Right ventricle myocardium inferior (tissue), 1 donor: ENCODE measurements at regions not wholly inside any gene's neighbourhood (a gene's known extent, or its start where the extent isn't known, plus 50 kb on each side); places are given as distances from the start of the nearest gene placed in this dataset.
"Not testable (repeated sequence)": the region's sequence is repeated elsewhere in the genome, so short reads cannot be mapped to it uniquely, and the experiment has no call there.

ENCODE experiments used
- ATAC-seq: fragments of 200-7000 bp; cut with Tn5 transposase; one replicate; pipeline ENCODE4 v1.9.1; 2020; ENCODE audit warnings: mild to moderate bottlenecking, moderate library complexity
- DNase-seq: peaks from one replicate; pipeline ENCODE4 v3.0.0; 2021; ENCODE audit errors: missing footprints
- intact Hi-C: fragments of 100-400 bp; cut with DNase I; formaldehyde crosslinking; loops from one replicate; pipeline ENCODE4 v1.11.0; 2022
- donor health status: DM: no; HTN: yes; CAD: no; lungs with severe emphysema.

- DNase-seq, result peak; percentile 52
- intact Hi-C loops, ATAC-seq: not testable (repeated sequence)
These were observed 1417.0 kb upstream of the PCDH10 start for GRCh38 chr4:131732034-131732630.

- DNase-seq, intact Hi-C loops, ATAC-seq: not testable (repeated sequence)
These were observed 1414.8 kb upstream of the PCDH10 start for GRCh38 chr4:131734321-131734720.

- DNase-seq, intact Hi-C loops, ATAC-seq: not testable (repeated sequence)
These were observed 1414.2 kb upstream of the PCDH10 start for GRCh38 chr4:131734851-131735385.

GRCh38 chr4:131738991-131739390 is 1410.1 kb upstream of the PCDH10 start:
- intact Hi-C loops, ATAC-seq, DNase-seq: not testable (repeated sequence)

- DNase-seq, intact Hi-C loops: not testable (repeated sequence)
These were observed 1407.3 kb upstream of the PCDH10 start for GRCh38 chr4:131741836-131742235.

GRCh38 chr4:131742536-131743205 is 1406.4 kb upstream of the PCDH10 start:
- peak; percentile 75 for DNase-seq
- intact Hi-C loops, result not testable (repeated sequence)

More at GRCh38 chr4:131741836-131742235, 1407.3 kb upstream of the PCDH10 start:
- ATAC-seq, result not testable (repeated sequence)

GRCh38 chr4:131743348-131743747 is 1405.7 kb upstream of the PCDH10 start:
- DNase-seq, result peak; percentile 76
- intact Hi-C loops, ATAC-seq: not testable (repeated sequence)

More at GRCh38 chr4:131742536-131743205, 1406.4 kb upstream of the PCDH10 start:
- ATAC-seq, result not testable (repeated sequence)

- intact Hi-C loops, DNase-seq, ATAC-seq: not testable (repeated sequence)
These were observed 1401.9 kb upstream of the PCDH10 start for GRCh38 chr4:131747203-131747602.

- not testable (repeated sequence) for ATAC-seq
These were observed 1399.9 kb upstream of the PCDH10 start for GRCh38 chr4:131749224-131749623.

GRCh38 chr4:131750006-131750405 is 1399.1 kb upstream of the PCDH10 start:
- intact Hi-C loops, ATAC-seq: not testable (repeated sequence)
- DNase-seq, result peak; percentile 75

More at GRCh38 chr4:131749224-131749623, 1399.9 kb upstream of the PCDH10 start:
- DNase-seq, intact Hi-C loops: not testable (repeated sequence)

GRCh38 chr4:131750469-131750868 is 1398.6 kb upstream of the PCDH10 start:
- peak; percentile 84 for DNase-seq
- intact Hi-C loops, ATAC-seq: not testable (repeated sequence)

GRCh38 chr4:131762234-131762633 is 1386.9 kb upstream of the PCDH10 start:
- not testable (repeated sequence) for ATAC-seq, DNase-seq

GRCh38 chr4:131764730-131765129 is 1384.4 kb upstream of the PCDH10 start:
- intact Hi-C loops, result no loop called here
- DNase-seq (peak; percentile 43), ATAC-seq (no peak)

More at GRCh38 chr4:131762234-131762633, 1386.9 kb upstream of the PCDH10 start:
- intact Hi-C loops, result not testable (repeated sequence)

- ATAC-seq, intact Hi-C loops, DNase-seq: not testable (repeated sequence)
These were observed 1374.7 kb upstream of the PCDH10 start for GRCh38 chr4:131774382-131774781.

GRCh38 chr4:131810565-131810964 is 1338.5 kb upstream of the PCDH10 start:
- ATAC-seq, DNase-seq, intact Hi-C loops: not testable (repeated sequence)
